ENCODE measurements at regions not wholly inside any gene's neighbourhood (a gene's known extent, or its start where the extent isn't known, plus 50 kb on each side); places are given as distances from the start of the nearest gene placed in this dataset.

DNA sequence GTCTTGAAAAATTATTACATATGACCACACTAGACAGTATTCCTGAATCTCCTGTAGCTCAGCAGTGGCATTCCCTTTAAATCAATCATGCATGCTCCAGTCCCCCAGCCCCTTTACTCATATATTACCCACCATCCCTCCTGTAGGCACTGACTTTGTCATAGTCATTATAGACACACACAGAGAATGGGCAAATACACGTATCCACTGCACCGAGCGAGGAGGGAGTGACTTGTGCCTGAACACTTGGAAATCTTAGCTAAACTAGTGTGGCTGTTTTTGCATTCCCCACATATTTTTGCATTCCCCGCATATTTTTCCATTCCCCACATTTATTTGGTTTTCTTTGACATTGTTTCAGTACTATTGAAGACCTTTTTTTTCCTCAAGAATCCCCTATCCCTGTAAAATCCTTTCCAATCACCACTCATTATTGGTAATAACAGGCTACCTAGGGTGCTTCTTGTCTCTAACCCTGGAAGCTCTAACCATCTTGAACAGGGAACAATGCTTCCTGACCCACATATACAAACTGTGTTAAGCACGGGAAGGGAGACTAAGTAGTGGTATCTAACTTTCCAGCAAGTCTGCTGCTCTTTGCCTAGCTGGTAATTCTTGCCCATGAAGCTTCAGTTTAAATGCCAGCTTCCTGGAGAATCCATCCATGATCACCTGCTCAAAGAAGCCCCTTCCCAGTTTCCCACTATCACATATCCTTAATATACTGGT is 534.4 kb upstream of the CAMK1G start:
- H3K4me3 ChIP-seq (ENCODE audit: control insufficient read depth, low read depth, low read length) = no peak overlapping the region
- TF ChIP-seq, protein P1, sequence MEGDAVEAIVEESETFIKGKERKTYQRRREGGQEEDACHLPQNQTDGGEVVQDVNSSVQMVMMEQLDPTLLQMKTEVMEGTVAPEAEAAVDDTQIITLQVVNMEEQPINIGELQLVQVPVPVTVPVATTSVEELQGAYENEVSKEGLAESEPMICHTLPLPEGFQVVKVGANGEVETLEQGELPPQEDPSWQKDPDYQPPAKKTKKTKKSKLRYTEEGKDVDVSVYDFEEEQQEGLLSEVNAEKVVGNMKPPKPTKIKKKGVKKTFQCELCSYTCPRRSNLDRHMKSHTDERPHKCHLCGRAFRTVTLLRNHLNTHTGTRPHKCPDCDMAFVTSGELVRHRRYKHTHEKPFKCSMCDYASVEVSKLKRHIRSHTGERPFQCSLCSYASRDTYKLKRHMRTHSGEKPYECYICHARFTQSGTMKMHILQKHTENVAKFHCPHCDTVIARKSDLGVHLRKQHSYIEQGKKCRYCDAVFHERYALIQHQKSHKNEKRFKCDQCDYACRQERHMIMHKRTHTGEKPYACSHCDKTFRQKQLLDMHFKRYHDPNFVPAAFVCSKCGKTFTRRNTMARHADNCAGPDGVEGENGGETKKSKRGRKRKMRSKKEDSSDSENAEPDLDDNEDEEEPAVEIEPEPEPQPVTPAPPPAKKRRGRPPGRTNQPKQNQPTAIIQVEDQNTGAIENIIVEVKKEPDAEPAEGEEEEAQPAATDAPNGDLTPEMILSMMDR (IDR thresholded peaks at IDR 0.05; ENCODE audit: control insufficient read depth, insufficient read depth, low read depth, low read length, missing control alignments) = no peak
- no peak for DNase-seq (ENCODE audit: low read depth)

DNA sequence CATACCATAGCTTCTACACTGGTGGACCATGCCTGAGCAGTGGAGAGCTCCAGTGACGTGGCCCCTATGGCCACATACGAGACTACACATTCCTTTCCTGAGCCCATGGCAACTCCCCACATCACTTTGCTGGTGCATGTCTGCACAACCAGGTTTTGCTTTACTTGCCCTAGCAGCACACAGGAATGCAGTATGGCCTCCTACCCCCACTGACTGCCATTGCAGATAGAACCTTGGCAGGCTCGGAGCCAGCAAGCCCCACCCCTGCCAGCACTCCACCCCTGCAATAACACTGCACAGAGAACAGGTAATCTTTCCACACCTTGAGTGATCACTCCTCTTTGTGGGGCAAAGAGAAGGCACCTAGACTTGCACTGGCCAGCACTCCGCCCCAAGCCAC is 531.9 kb upstream of the CAMK1G start:
- TF ChIP-seq, protein P1 (IDR thresholded peaks at IDR 0.05; ENCODE audit: control insufficient read depth, insufficient read depth, low read depth, low read length, missing control alignments) = no peak
- H3K4me3 ChIP-seq (ENCODE audit: control insufficient read depth, low read depth, low read length) = no peak overlapping the region
- no peak for DNase-seq (ENCODE audit: low read depth)

GRCh38 chr1:209053587-209053986 is 529.9 kb upstream of the CAMK1G start:
- TF ChIP-seq, protein P1 (IDR thresholded peaks at IDR 0.05; ENCODE audit: control insufficient read depth, insufficient read depth, low read depth, low read length, missing control alignments) = no peak
- no peak overlapping the region for H3K4me3 ChIP-seq (ENCODE audit: control insufficient read depth, low read depth, low read length)
- DNase-seq (ENCODE audit: low read depth) = no peak

- TF ChIP-seq, protein P1 (IDR thresholded peaks at IDR 0.05; ENCODE audit: control insufficient read depth, insufficient read depth, low read depth, low read length, missing control alignments) = no peak
- H3K4me3 ChIP-seq (ENCODE audit: control insufficient read depth, low read depth, low read length) = no peak overlapping the region
- DNase-seq (ENCODE audit: low read depth) = no peak
These were observed 526.4 kb upstream of the CAMK1G start for GRCh38 chr1:209057083-209057482.

GRCh38 chr1:209057901-209058300 is 525.6 kb upstream of the CAMK1G start:
- no peak for DNase-seq (ENCODE audit: low read depth)
- no peak overlapping the region for H3K4me3 ChIP-seq (ENCODE audit: control insufficient read depth, low read depth, low read length)
- TF ChIP-seq, protein P1 (IDR thresholded peaks at IDR 0.05; ENCODE audit: control insufficient read depth, insufficient read depth, low read depth, low read length, missing control alignments) = no peak

DNA sequence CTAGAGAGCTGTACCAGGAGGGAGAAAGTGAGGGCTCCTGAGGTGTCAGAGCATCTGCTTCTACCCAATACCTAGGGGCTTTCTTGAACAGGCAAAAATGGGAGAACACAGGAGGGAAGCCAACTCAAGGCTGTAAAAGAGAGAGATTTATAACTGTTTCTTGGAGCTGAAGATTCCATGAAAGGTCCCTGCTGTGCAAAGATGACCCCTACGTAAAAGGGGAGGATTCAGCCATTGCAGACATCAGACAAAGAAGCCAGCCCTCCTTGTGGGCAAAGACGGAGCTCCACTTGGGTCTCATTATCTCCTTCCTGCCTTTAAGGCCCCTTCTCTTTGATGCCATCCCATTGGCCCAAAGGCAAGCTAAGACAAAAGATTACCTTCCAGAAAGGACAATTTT is 524.1 kb upstream of the CAMK1G start:
- no peak for DNase-seq (ENCODE audit: low read depth)
- H3K4me3 ChIP-seq (ENCODE audit: control insufficient read depth, low read depth, low read length) = no peak overlapping the region
- TF ChIP-seq, protein P1 (IDR thresholded peaks at IDR 0.05; ENCODE audit: control insufficient read depth, insufficient read depth, low read depth, low read length, missing control alignments) = no peak

All from AG09309 (cell line).